ENCODE measurements at regions not wholly inside any gene's neighbourhood (a gene's known extent, or its start where the extent isn't known, plus 50 kb on each side); places are given as distances from the start of the nearest gene placed in this dataset.

DNA sequence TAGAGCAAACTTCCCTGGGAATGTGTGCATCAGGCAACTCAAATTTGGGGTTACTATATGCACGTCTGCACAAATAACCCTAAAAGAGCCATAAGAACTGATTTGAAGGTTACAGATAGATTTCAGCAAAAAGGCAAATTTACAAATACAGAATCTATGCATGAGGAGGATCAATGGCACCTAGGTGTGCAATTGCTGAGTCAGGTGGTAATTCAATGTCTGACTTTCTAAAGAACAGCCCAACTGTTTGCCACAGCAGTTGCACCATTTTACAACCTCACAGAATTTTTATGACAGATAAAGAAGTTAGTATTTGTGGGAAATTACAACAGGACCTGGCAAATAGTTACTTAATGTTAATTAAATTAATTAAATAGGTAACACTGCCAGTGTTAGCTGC, 405.5 kb downstream of the TMEM114 start (continued):
- no peak for TF ChIP-seq EZH2phosphoT487 (IDR thresholded peaks at IDR 0.05; ENCODE audit: unreplicated experiment)
- TF ChIP-seq EZH2 (IDR thresholded peaks at IDR 0.05; ENCODE audit: low read depth, unreplicated experiment) = no peak
- TF ChIP-seq ZNF114 (CRISPR knock-in tag; IDR thresholded peaks at IDR 0.05) = no peak

GRCh38 chr16:8183176-8184099, 406.9 kb downstream of the TMEM114 start:
- no peaks in the 10 kb centered on the region for H3K27me3 ChIP-seq (ENCODE audit: insufficient read depth)
- no peak overlapping the region for H2AFZ ChIP-seq
- TF ChIP-seq, protein P1, sequence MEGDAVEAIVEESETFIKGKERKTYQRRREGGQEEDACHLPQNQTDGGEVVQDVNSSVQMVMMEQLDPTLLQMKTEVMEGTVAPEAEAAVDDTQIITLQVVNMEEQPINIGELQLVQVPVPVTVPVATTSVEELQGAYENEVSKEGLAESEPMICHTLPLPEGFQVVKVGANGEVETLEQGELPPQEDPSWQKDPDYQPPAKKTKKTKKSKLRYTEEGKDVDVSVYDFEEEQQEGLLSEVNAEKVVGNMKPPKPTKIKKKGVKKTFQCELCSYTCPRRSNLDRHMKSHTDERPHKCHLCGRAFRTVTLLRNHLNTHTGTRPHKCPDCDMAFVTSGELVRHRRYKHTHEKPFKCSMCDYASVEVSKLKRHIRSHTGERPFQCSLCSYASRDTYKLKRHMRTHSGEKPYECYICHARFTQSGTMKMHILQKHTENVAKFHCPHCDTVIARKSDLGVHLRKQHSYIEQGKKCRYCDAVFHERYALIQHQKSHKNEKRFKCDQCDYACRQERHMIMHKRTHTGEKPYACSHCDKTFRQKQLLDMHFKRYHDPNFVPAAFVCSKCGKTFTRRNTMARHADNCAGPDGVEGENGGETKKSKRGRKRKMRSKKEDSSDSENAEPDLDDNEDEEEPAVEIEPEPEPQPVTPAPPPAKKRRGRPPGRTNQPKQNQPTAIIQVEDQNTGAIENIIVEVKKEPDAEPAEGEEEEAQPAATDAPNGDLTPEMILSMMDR (conservative IDR thresholded peaks at IDR 0.05; ENCODE audit: low read depth in 2 of 2) = no peak
- TF ChIP-seq ZNF331 (CRISPR knock-in tag; IDR thresholded peaks at IDR 0.05; ENCODE audit: low read depth) (no peak), NANOG (IDR thresholded peaks at IDR 0.05; ENCODE audit: borderline replicate concordance) (no peak), EZH2 (IDR thresholded peaks at IDR 0.05; ENCODE audit: low read depth, unreplicated experiment) (no peak), EZH2phosphoT487 (IDR thresholded peaks at IDR 0.05; ENCODE audit: unreplicated experiment) (no peak), CREB1 (CRISPR knock-in tag; IDR thresholded peaks at IDR 0.05; ENCODE audit: low read depth) (no peak), JUNB (IDR thresholded peaks at IDR 0.05; ENCODE audit: unreplicated experiment) (no peak), ETS1 (IDR thresholded peaks at IDR 0.05) (no peak), ZNF114 (CRISPR knock-in tag; IDR thresholded peaks at IDR 0.05) (no peak)
- TF ChIP-seq, protein P2, sequence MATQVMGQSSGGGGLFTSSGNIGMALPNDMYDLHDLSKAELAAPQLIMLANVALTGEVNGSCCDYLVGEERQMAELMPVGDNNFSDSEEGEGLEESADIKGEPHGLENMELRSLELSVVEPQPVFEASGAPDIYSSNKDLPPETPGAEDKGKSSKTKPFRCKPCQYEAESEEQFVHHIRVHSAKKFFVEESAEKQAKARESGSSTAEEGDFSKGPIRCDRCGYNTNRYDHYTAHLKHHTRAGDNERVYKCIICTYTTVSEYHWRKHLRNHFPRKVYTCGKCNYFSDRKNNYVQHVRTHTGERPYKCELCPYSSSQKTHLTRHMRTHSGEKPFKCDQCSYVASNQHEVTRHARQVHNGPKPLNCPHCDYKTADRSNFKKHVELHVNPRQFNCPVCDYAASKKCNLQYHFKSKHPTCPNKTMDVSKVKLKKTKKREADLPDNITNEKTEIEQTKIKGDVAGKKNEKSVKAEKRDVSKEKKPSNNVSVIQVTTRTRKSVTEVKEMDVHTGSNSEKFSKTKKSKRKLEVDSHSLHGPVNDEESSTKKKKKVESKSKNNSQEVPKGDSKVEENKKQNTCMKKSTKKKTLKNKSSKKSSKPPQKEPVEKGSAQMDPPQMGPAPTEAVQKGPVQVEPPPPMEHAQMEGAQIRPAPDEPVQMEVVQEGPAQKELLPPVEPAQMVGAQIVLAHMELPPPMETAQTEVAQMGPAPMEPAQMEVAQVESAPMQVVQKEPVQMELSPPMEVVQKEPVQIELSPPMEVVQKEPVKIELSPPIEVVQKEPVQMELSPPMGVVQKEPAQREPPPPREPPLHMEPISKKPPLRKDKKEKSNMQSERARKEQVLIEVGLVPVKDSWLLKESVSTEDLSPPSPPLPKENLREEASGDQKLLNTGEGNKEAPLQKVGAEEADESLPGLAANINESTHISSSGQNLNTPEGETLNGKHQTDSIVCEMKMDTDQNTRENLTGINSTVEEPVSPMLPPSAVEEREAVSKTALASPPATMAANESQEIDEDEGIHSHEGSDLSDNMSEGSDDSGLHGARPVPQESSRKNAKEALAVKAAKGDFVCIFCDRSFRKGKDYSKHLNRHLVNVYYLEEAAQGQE (IDR thresholded peaks at IDR 0.05; ENCODE audit: unreplicated experiment) = no peak
- TF ChIP-seq, protein P3, sequence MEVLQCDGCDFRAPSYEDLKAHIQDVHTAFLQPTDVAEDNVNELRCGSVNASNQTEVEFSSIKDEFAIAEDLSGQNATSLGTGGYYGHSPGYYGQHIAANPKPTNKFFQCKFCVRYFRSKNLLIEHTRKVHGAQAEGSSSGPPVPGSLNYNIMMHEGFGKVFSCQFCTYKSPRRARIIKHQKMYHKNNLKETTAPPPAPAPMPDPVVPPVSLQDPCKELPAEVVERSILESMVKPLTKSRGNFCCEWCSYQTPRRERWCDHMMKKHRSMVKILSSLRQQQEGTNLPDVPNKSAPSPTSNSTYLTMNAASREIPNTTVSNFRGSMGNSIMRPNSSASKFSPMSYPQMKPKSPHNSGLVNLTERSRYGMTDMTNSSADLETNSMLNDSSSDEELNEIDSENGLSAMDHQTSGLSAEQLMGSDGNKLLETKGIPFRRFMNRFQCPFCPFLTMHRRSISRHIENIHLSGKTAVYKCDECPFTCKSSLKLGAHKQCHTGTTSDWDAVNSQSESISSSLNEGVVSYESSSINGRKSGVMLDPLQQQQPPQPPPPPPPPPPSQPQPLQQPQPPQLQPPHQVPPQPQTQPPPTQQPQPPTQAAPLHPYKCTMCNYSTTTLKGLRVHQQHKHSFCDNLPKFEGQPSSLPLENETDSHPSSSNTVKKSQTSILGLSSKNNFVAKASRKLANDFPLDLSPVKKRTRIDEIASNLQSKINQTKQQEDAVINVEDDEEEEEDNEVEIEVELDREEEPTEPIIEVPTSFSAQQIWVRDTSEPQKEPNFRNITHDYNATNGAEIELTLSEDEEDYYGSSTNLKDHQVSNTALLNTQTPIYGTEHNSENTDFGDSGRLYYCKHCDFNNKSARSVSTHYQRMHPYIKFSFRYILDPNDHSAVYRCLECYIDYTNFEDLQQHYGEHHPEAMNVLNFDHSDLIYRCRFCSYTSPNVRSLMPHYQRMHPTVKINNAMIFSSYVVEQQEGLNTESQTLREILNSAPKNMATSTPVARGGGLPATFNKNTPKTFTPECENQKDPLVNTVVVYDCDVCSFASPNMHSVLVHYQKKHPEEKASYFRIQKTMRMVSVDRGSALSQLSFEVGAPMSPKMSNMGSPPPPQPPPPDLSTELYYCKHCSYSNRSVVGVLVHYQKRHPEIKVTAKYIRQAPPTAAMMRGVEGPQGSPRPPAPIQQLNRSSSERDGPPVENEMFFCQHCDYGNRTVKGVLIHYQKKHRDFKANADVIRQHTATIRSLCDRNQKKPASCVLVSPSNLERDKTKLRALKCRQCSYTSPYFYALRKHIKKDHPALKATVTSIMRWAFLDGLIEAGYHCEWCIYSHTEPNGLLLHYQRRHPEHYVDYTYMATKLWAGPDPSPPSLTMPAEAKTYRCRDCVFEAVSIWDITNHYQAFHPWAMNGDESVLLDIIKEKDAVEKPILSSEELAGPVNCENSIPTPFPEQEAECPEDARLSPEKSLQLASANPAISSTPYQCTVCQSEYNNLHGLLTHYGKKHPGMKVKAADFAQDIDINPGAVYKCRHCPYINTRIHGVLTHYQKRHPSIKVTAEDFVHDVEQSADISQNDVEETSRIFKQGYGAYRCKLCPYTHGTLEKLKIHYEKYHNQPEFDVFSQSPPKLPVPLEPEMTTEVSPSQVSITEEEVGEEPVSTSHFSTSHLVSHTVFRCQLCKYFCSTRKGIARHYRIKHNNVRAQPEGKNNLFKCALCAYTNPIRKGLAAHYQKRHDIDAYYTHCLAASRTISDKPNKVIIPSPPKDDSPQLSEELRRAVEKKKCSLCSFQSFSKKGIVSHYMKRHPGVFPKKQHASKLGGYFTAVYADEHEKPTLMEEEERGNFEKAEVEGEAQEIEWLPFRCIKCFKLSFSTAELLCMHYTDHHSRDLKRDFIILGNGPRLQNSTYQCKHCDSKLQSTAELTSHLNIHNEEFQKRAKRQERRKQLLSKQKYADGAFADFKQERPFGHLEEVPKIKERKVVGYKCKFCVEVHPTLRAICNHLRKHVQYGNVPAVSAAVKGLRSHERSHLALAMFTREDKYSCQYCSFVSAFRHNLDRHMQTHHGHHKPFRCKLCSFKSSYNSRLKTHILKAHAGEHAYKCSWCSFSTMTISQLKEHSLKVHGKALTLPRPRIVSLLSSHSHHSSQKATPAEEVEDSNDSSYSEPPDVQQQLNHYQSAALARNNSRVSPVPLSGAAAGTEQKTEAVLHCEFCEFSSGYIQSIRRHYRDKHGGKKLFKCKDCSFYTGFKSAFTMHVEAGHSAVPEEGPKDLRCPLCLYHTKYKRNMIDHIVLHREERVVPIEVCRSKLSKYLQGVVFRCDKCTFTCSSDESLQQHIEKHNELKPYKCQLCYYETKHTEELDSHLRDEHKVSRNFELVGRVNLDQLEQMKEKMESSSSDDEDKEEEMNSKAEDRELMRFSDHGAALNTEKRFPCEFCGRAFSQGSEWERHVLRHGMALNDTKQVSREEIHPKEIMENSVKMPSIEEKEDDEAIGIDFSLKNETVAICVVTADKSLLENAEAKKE (CRISPR knock-in tag; IDR thresholded peaks at IDR 0.05) = no peak
- Mint-ChIP-seq H3K9me3 (no peaks in the 10 kb centered on the region; the same call in 2 of the 3 replicates), H3K4me1 (peaks cover 9% of the 10 kb centered on the region), H3K27me3 (ENCODE audit: insufficient read depth, low read depth, poor library complexity) (peaks cover 9% of the 10 kb centered on the region), H3K4me3 (no peak overlapping the region), H3K27ac (no peak overlapping the region), H3K36me3 (ENCODE audit: low read depth) (no peaks in the 10 kb centered on the region)
- no peak for DNase-seq (ENCODE audit: low spot score)
- no peaks in the 10 kb centered on the region for H3K9me2 ChIP-seq (ENCODE audit: insufficient read depth)
- ATAC-seq = no peak
- no peak overlapping the region for H3K4me2 ChIP-seq
- H3K4me1 ChIP-seq (ENCODE audit: insufficient read depth) = peaks cover 10% of the 10 kb centered on the region
- H3K79me2 ChIP-seq (replicated peaks; ENCODE audit: insufficient read depth) = no peaks in the 10 kb centered on the region
- H3F3A ChIP-seq (replicated peaks; ENCODE audit: low read depth) = no peaks in the 10 kb centered on the region
- H3K36me3 ChIP-seq (ENCODE audit: insufficient read depth) = no peaks in the 10 kb centered on the region; the same call in 1 of the 2 replicates
- H3K4me3 ChIP-seq = no peak overlapping the region
- H3K27ac ChIP-seq (ENCODE audit: low read depth) = no peak overlapping the region
- H4K20me1 ChIP-seq (replicated peaks; ENCODE audit: insufficient read depth) = no peaks in the 10 kb centered on the region

Data from GM23338 (cell line).